H1 (cell line): ENCODE measurements at regions not wholly inside any gene's neighbourhood (a gene's known extent, or its start where the extent isn't known, plus 50 kb on each side); places are given as distances from the start of the nearest gene placed in this dataset.

Experiments
- CTCF ChIA-PET: fragments of 300-600 bp; sonication (Branson Sonifier 250); formaldehyde crosslinking; loops from one replicate; lab custom pipeline; 2021; ENCODE audit not compliant: partially characterized antibody; lab: Charles Lee
- POLR2A ChIA-PET: fragments of 300-600 bp; sonication (Branson Sonifier 250); formaldehyde crosslinking; loops from one replicate; lab custom pipeline; 2021; ENCODE audit warnings: inconsistent platforms; ENCODE audit not compliant: partially characterized antibody; lab: Charles Lee
- DNase-seq, 2 experiments: peaks; one replicate each; pipeline versions ENCODE4 v3.0.0 to v3.0.0-alpha.2; 2010 to 2022; ENCODE audit warnings: low spot score in 2 of 2, low read depth in 1 of 2, mixed read lengths in 1 of 2
- FAIRE-seq: peaks from 2 replicates; lab custom pipeline; 2011; peaks lifted over from hg19 to GRCh38; lab: Jason Lieb, UNC
- H2AFZ ChIP-seq: 2 replicates; pipeline ENCODE4 v1.8.1; 2012; ENCODE audit warnings: low read length, inconsistent platforms
- H2AK5ac ChIP-seq: 2 replicates; pipeline ENCODE4 v1.6.1; 2013; ENCODE audit warnings: low read depth, low read length
- H2BK120ac ChIP-seq: replicated peaks from 2 replicates; pipeline ENCODE3; 2013; ENCODE audit warnings: low read depth, low read length, inconsistent platforms
- H2BK12ac ChIP-seq: 2 replicates; pipeline ENCODE4 v1.6.1; 2013; ENCODE audit warnings: low read depth, low read length
- H2BK15ac ChIP-seq: 2 replicates; pipeline ENCODE4 v1.6.1; 2013; ENCODE audit warnings: low read length
- H2BK20ac ChIP-seq: 2 replicates; pipeline ENCODE4 v1.6.1; 2013; ENCODE audit warnings: low read length
- H2BK5ac ChIP-seq: 2 replicates; pipeline ENCODE4 v1.6.1; 2013; ENCODE audit warnings: low read depth, low read length
- H3K14ac ChIP-seq: 2 replicates; pipeline ENCODE4 v1.6.1; 2013; ENCODE audit warnings: inconsistent platforms; ENCODE audit not compliant: insufficient read length
- H3K18ac ChIP-seq: 2 replicates; pipeline ENCODE4 v1.6.1; 2013; ENCODE audit warnings: low read length; ENCODE audit errors: extremely low read depth
- H3K23ac ChIP-seq: 2 replicates; pipeline ENCODE4 v1.6.1; 2013; ENCODE audit warnings: inconsistent platforms; ENCODE audit not compliant: insufficient read length
- H3K23me2 ChIP-seq: 2 replicates; pipeline ENCODE4 v1.6.1; 2013; ENCODE audit warnings: low read depth, low read length
- H3K27ac ChIP-seq: 2 replicates; pipeline ENCODE4 v1.6.1; 2011; ENCODE audit warnings: low read depth, low read length, inconsistent platforms
- H3K27me3 ChIP-seq, 4 experiments: replicated peaks in 1 of 4; 1 replicate in 1 of 4; 2 replicates in 3 of 4; pipeline versions ENCODE4 v1.6.1 to v1.8.1; 2011 to 2013; ENCODE audit warnings: low read length in 3 of 4, mild to moderate bottlenecking in 3 of 4, inconsistent platforms in 2 of 4, mixed read lengths in 2 of 4, moderate library complexity in 1 of 4; ENCODE audit not compliant: control insufficient read depth in 3 of 4, insufficient read depth in 3 of 4; ENCODE audit errors: extremely low read depth in 1 of 4
- H3K36me3 ChIP-seq, 4 experiments: 2 replicates each; pipeline versions ENCODE4 v1.6.1 to v1.8.1; 2011 to 2013; ENCODE audit warnings: mild to moderate bottlenecking in 4 of 4, low read length in 3 of 4, moderate library complexity in 2 of 4, control low read depth in 1 of 4, inconsistent platforms in 1 of 4; ENCODE audit not compliant: insufficient read depth in 4 of 4, control insufficient read depth in 2 of 4
- H3K4ac ChIP-seq: replicated peaks from 2 replicates; pipeline ENCODE3; 2013; ENCODE audit warnings: low read length, low read depth, mixed read lengths, inconsistent platforms; ENCODE audit not compliant: insufficient read length
- H3K4me1 ChIP-seq, 4 experiments: replicated peaks in 1 of 4; 1 replicate in 1 of 4; 2 replicates in 3 of 4; pipeline versions ENCODE4 v1.6.1 to v1.8.1; 2011 to 2013; ENCODE audit warnings: low read length in 3 of 4, inconsistent platforms in 2 of 4, mixed read lengths in 1 of 4; ENCODE audit not compliant: insufficient read depth in 4 of 4, control insufficient read depth in 3 of 4
- H3K4me2 ChIP-seq, 2 experiments: 2 replicates each; pipeline versions ENCODE4 v1.6.1 to v1.8.1; 2011 to 2013; ENCODE audit warnings: low read depth in 2 of 2, low read length in 2 of 2, control low read depth in 1 of 2, inconsistent platforms in 1 of 2, mild to moderate bottlenecking in 1 of 2; ENCODE audit not compliant: insufficient read depth in 1 of 2
- H3K4me3 ChIP-seq, 4 experiments: fragments of 200-600, 300-600 bp in 1 of 4; sonication (generic), shearing (Covaris generic), sonication (Bioruptor Twin) in 1 of 4; 2 replicates each; pipeline versions ENCODE4 v1.5.1 to v1.8.1; 2011 to 2016; ENCODE audit warnings: low read length in 4 of 4, low read depth in 3 of 4, control low read depth in 2 of 4, inconsistent platforms in 2 of 4, mild to moderate bottlenecking in 2 of 4, mixed read lengths in 1 of 4, moderate library complexity in 1 of 4; ENCODE audit not compliant: insufficient read depth in 2 of 4; ENCODE audit errors: extremely low read depth in 1 of 4
- H3K56ac ChIP-seq: replicated peaks from 2 replicates; pipeline ENCODE3; 2013; ENCODE audit warnings: low read depth, mild to moderate bottlenecking, mixed read lengths, low read length, inconsistent platforms; ENCODE audit not compliant: insufficient read length
- H3K79me1 ChIP-seq: 2 replicates; pipeline ENCODE4 v1.6.1; 2013; ENCODE audit warnings: low read depth, low read length, control low read depth
- H3K79me2 ChIP-seq, 2 experiments: 2 replicates each; pipeline versions ENCODE4 v1.6.1 to v1.8.1; 2012 to 2013; ENCODE audit warnings: low read length in 2 of 2, mild to moderate bottlenecking in 2 of 2, inconsistent platforms in 1 of 2; ENCODE audit not compliant: insufficient read depth in 2 of 2, control insufficient read depth in 1 of 2
- H3K9ac ChIP-seq, 4 experiments: replicated peaks in 1 of 4; 1 replicate in 1 of 4; 2 replicates in 3 of 4; pipeline versions ENCODE4 v1.6.1 to v1.8.1; 2011 to 2013; ENCODE audit warnings: low read depth in 3 of 4, low read length in 3 of 4, control low read depth in 2 of 4, mild to moderate bottlenecking in 2 of 4, moderate library complexity in 2 of 4, inconsistent platforms in 1 of 4; ENCODE audit errors: extremely low read depth in 1 of 4
- H3K9me3 ChIP-seq, 2 experiments: 2 replicates each; pipeline versions ENCODE4 v1.6.1 to v1.8.1; 2012 to 2013; ENCODE audit warnings: mild to moderate bottlenecking in 2 of 2, moderate library complexity in 2 of 2, control low read depth in 1 of 2, inconsistent platforms in 1 of 2, low read depth in 1 of 2, low read length in 1 of 2, mixed read lengths in 1 of 2; ENCODE audit not compliant: insufficient read depth in 2 of 2
- H4K20me1 ChIP-seq, 2 experiments: replicated peaks in 1 of 2; 2 replicates each; pipeline versions ENCODE3 to v1.8.1; 2011 to 2013; ENCODE audit warnings: inconsistent platforms in 2 of 2, low read length in 2 of 2, mild to moderate bottlenecking in 1 of 2; ENCODE audit not compliant: insufficient read depth in 2 of 2, control insufficient read depth in 1 of 2
- H4K5ac ChIP-seq: 2 replicates; pipeline ENCODE4 v1.6.1; 2013; ENCODE audit warnings: low read length, low read depth, mixed read lengths, inconsistent platforms; ENCODE audit not compliant: insufficient read length
- H4K8ac ChIP-seq: 2 replicates; pipeline ENCODE4 v1.8.0; 2013; ENCODE audit warnings: mild to moderate bottlenecking, moderate library complexity, low read length, inconsistent platforms; ENCODE audit not compliant: insufficient read depth; ENCODE audit errors: extremely low read depth
- H4K91ac ChIP-seq: replicated peaks from 2 replicates; pipeline ENCODE3; 2013; ENCODE audit warnings: low read length, mixed read lengths, inconsistent platforms; ENCODE audit not compliant: insufficient read length
- ASH2L ChIP-seq: fragments of 200-600, 300-600 bp; sonication (generic); IDR thresholded peaks from one replicate; pipeline ENCODE4 v1.7.1; 2017; ENCODE audit warnings: low read length
- ATF3 ChIP-seq: IDR thresholded peaks from 2 replicates; pipeline ENCODE4 v1.6.1; 2011; ENCODE audit warnings: low read depth, mild to moderate bottlenecking, low read length; ENCODE audit not compliant: insufficient read depth
- CREB1 ChIP-seq: IDR thresholded peaks from 2 replicates; pipeline ENCODE4 v1.6.1; 2012; ENCODE audit warnings: inconsistent platforms
- FOSL1 ChIP-seq: IDR thresholded peaks from 2 replicates; pipeline ENCODE4 v1.6.1; 2011; ENCODE audit warnings: mild to moderate bottlenecking, low read depth, low read length, moderate library complexity; ENCODE audit not compliant: insufficient read depth
- KDM4A ChIP-seq: IDR thresholded peaks from one replicate; pipeline ENCODE4 v1.7.1; 2012; ENCODE audit warnings: low read depth, mild to moderate bottlenecking, moderate library complexity, low read length, inconsistent platforms; ENCODE audit not compliant: severe bottlenecking
- MAFK ChIP-seq: IDR thresholded peaks from 2 replicates; pipeline ENCODE4 v1.6.1; 2012; ENCODE audit warnings: low read depth, mild to moderate bottlenecking, improper control_type of control experiment, low read length
- MAX ChIP-seq: IDR thresholded peaks from 2 replicates; pipeline ENCODE4 v1.6.1; 2012; ENCODE audit warnings: inconsistent platforms
- PHF8 ChIP-seq: fragments of 200-600 bp; sonication (generic); conservative IDR thresholded peaks from 2 replicates; pipeline ENCODE4 v1.7.1; 2012; ENCODE audit warnings: low read depth, mild to moderate bottlenecking, inconsistent platforms, low read length, moderate library complexity
- POU5F1 ChIP-seq: IDR thresholded peaks from 2 replicates; pipeline ENCODE4 v1.6.1; 2011; ENCODE audit warnings: low read depth, mild to moderate bottlenecking, low read length, moderate library complexity
- RAD21 ChIP-seq, 2 experiments: IDR thresholded peaks in 1 of 2; conservative IDR thresholded peaks in 1 of 2; 2 replicates each; pipeline ENCODE4 v1.6.1; 2011; ENCODE audit warnings: low read depth in 2 of 2, low read length in 2 of 2, improper control_type of control experiment in 1 of 2, inconsistent platforms in 1 of 2, mild to moderate bottlenecking in 1 of 2, moderate library complexity in 1 of 2
- RXRA ChIP-seq: IDR thresholded peaks from 2 replicates; pipeline ENCODE4 v1.6.1; 2011; ENCODE audit warnings: low read depth, mild to moderate bottlenecking, low read length, moderate library complexity; ENCODE audit not compliant: insufficient read depth
- SP1 ChIP-seq: IDR thresholded peaks from 2 replicates; pipeline ENCODE4 v1.6.1; 2011; ENCODE audit warnings: low read depth, low read length
- SP4 ChIP-seq: IDR thresholded peaks from 2 replicates; pipeline ENCODE4 v1.6.1; 2012; ENCODE audit warnings: low read length, inconsistent platforms
- WGBS, 2 experiments: shearing (Covaris generic) in 1 of 2; methylation state at CpG; one replicate each; pipeline versions ENCODE4 v1.1.6 to v1.1.7; 2013 to 2015; ENCODE audit warnings: low lambda C conversion rate in 2 of 2, mixed read lengths in 2 of 2, inconsistent platforms in 1 of 2, low coverage in 1 of 2, missing lambda C conversion rate in 1 of 2; ENCODE audit not compliant: insufficient replicate concordance in 2 of 2, insufficient coverage in 1 of 2, insufficient read length in 1 of 2; ENCODE audit errors: extremely low coverage in 1 of 2, missing lambda C conversion rate in 1 of 2; 5-methylcytosine and 5-hydroxymethylcytosine counted together
- TF ChIP-seq, protein P1 (sequence below): IDR thresholded peaks from 2 replicates; pipeline ENCODE4 v1.6.1; 2011; ENCODE audit warnings: low read length, improper control_type of control experiment

DNA sequence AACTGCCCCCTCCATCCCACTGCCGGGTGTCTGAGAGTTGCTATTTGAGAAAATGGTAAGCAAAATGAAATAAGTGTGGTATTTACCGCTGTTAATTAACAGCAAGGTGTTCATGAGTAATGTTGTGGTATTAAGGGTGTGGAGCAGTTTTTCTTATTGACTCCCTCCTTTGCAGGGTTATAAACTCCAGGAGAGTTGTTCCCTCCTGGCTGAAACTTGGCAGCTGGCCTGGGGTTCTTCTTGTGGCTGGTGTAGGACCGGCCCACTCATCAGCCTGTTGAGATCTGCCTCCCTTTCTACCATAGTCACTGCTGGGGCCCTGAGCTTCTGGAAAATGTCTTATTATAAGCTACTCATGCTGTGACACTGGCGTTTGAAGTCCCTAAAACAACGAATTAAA lies 128.6 kb downstream of the SOX9 start:
- Histone ChIP-seq H3K9ac (no peak overlapping the region), H2AK5ac (no peak overlapping the region), H3K4ac (no peak overlapping the region), H4K20me1 (no peaks in the 10 kb centered on the region), H3K79me2 (no peaks in the 10 kb centered on the region), H2AFZ (no peak overlapping the region), H3K4me2 (no peak overlapping the region), H4K5ac (no peak overlapping the region), H3K36me3 (no peaks in the 10 kb centered on the region; a peak in 1 of 8 replicates), H3K56ac (no peak overlapping the region), H2BK12ac (no peak overlapping the region), H3K79me1 (no peaks in the 10 kb centered on the region), H2BK15ac (no peak overlapping the region), H3K27me3 (no peaks in the 10 kb centered on the region), H3K27ac (no peak overlapping the region), H2BK120ac (no peak overlapping the region), H3K23ac (no peak overlapping the region), H4K8ac (no peak overlapping the region), H3K23me2 (no peaks in the 10 kb centered on the region), H2BK20ac (no peak overlapping the region), H3K18ac (no peak overlapping the region), H3K9me3 (no peaks in the 10 kb centered on the region; a peak in 1 of 4 replicates), H4K91ac (no peak overlapping the region), H3K14ac (no peak overlapping the region), H3K4me3 (no peak overlapping the region), H2BK5ac (no peak overlapping the region), H3K4me1 (no peaks in the 10 kb centered on the region)
- no peak for DNase-seq
- 92% methylated on average over 5 of the region's 5 CpGs; no CpG with 5 or more reads in 1 of the 2 experiments for WGBS, 2 experiments
- CTCF ChIA-PET: no interaction called here
- FAIRE-seq: no peak
- POLR2A ChIA-PET: no interaction called here
- TF ChIP-seq RAD21 (IDR thresholded peaks at IDR 0.05 in 1 of 2, conservative IDR thresholded peaks at IDR 0.05 in 1 of 2; ENCODE audit: low read depth in 2 of 2, low read length in 2 of 2): no peak
- TF ChIP-seq ASH2L: no peak
- no peak for TF ChIP-seq KDM4A
- no peak for TF ChIP-seq MAFK
- TF ChIP-seq ATF3: no peak
- TF ChIP-seq PHF8: no peak
- no peak for TF ChIP-seq FOSL1
- no peak for TF ChIP-seq SP4
- TF ChIP-seq RXRA: no peak
- TF ChIP-seq SP1: no peak
- TF ChIP-seq, protein P1, sequence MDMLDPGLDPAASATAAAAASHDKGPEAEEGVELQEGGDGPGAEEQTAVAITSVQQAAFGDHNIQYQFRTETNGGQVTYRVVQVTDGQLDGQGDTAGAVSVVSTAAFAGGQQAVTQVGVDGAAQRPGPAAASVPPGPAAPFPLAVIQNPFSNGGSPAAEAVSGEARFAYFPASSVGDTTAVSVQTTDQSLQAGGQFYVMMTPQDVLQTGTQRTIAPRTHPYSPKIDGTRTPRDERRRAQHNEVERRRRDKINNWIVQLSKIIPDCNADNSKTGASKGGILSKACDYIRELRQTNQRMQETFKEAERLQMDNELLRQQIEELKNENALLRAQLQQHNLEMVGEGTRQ: no peak
- TF ChIP-seq MAX: no peak
- TF ChIP-seq POU5F1: no peak
- no peak for TF ChIP-seq CREB1
